ENCODE measurements at regions not wholly inside any gene's neighbourhood (a gene's known extent, or its start where the extent isn't known, plus 50 kb on each side); places are given as distances from the start of the nearest gene placed in this dataset.

DNA sequence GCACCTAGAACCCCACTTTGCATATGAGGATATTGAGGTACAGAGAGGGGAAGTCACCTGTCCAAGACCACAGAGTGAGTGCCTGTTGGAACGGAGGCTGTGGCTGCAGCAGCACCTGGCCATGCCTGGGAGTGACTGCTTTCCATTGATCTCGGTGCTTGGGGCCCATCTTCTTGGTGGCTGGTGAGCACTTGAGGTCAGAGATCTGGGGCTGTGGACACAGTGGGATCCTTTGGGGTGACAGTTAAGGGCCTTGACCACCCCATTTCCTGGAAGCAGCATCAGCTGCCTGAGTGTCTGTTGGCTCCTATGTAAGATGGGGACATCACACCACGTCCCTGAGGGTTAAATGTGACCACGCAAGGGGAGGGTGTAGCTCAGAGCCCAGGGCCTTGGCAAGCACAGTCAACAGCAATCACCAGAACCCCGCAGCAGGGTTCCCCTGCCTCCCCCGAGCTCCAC lies 111.7 kb downstream of the IRF8 start:
- Histone ChIP-seq H3K27me3 (ENCODE audit: control insufficient read depth in 2 of 2, insufficient read depth in 2 of 2, low read length in 2 of 2) (no peaks in the 10 kb centered on the region), H4K20me1 (ENCODE audit: insufficient read depth, low read length) (no peaks in the 10 kb centered on the region), H3K79me2 (ENCODE audit: insufficient read depth, low read length) (no peaks in the 10 kb centered on the region), H3K9me3 (replicated peaks in 1 of 2; ENCODE audit: control insufficient read depth in 1 of 2, insufficient read depth in 1 of 2, low read length in 2 of 2) (no peaks in the 10 kb centered on the region), H3K4me2 (replicated peaks; ENCODE audit: extremely low read depth, low read length, poor library complexity, severe bottlenecking) (no peak overlapping the region), H3K27ac (ENCODE audit: low read depth in 1 of 2, low read length in 2 of 2) (no peak overlapping the region), H3K36me3 (replicated peaks in 1 of 2; ENCODE audit: control insufficient read depth in 1 of 2, insufficient read depth in 2 of 2, low read length in 2 of 2) (no peaks in the 10 kb centered on the region), H3K9ac (ENCODE audit: insufficient read depth, low read length, poor library complexity, severe bottlenecking) (no peak overlapping the region), H3K4me3 (replicated peaks in 1 of 3; ENCODE audit: low read depth in 2 of 3, low read length in 3 of 3) (no peak overlapping the region), H3K4me1 (ENCODE audit: control insufficient read depth in 1 of 2, insufficient read depth in 2 of 2, low read length in 2 of 2) (no peaks in the 10 kb centered on the region), H2AFZ (ENCODE audit: insufficient read depth, low read depth, low read length, poor library complexity, severe bottlenecking) (no peak overlapping the region)
- Mint-ChIP-seq H3K9me3 (peaks cover 0 to 4% (median 0%) of the 10 kb centered on the region in 7 donors), H3K36me3 (no peaks in the 10 kb centered on the region), H3K4me3 (no peak overlapping the region), H3K27me3 (ENCODE audit: low read depth in 3 of 3) (peaks cover 0 to 6% (median 2%) of the 10 kb centered on the region in 3 donors), H3K4me1 (peaks cover 9% of the 10 kb centered on the region), H3K27ac (no peak overlapping the region)
- DNase-seq, result no peak
- TF ChIP-seq CTCF (IDR thresholded peaks at IDR 0.05), result no peak
- intact Hi-C loops (cut with micrococcal nuclease), result no loop called here
- WGBS (ENCODE audit: insufficient coverage), result 58% methylated on average over 6 of the region's 6 CpGs

- Mint-ChIP-seq H3K27me3 (ENCODE audit: low read depth in 3 of 3) (peaks cover 0 to 6% (median 2%) of the 10 kb centered on the region in 3 donors), H3K4me1 (peaks cover 7% of the 10 kb centered on the region), H3K27ac (no peak overlapping the region), H3K36me3 (no peaks in the 10 kb centered on the region), H3K9me3 (peaks cover 0 to 4% (median 0%) of the 10 kb centered on the region in 7 donors), H3K4me3 (no peak overlapping the region)
- no peaks in the 10 kb centered on the region for H4K20me1 ChIP-seq (ENCODE audit: insufficient read depth, low read length)
- H3K4me3 ChIP-seq (replicated peaks in 1 of 3; ENCODE audit: low read depth in 2 of 3, low read length in 3 of 3), result no peak overlapping the region
- peak in 1 of 3 donors; percentile 7 for DNase-seq
- no peak overlapping the region for H3K4me2 ChIP-seq (replicated peaks; ENCODE audit: extremely low read depth, low read length, poor library complexity, severe bottlenecking)
- whole genome bisulfite sequencing (ENCODE audit: insufficient coverage), result 21% methylated on average over 4 of the region's 5 CpGs
- no peaks in the 10 kb centered on the region for H3K9me3 ChIP-seq (replicated peaks in 1 of 2; ENCODE audit: control insufficient read depth in 1 of 2, insufficient read depth in 1 of 2, low read length in 2 of 2)
- no peaks in the 10 kb centered on the region for H3K27me3 ChIP-seq (ENCODE audit: control insufficient read depth in 2 of 2, insufficient read depth in 2 of 2, low read length in 2 of 2)
- H3K36me3 ChIP-seq (replicated peaks in 1 of 2; ENCODE audit: control insufficient read depth in 1 of 2, insufficient read depth in 2 of 2, low read length in 2 of 2), result no peaks in the 10 kb centered on the region
- TF ChIP-seq CTCF (IDR thresholded peaks at IDR 0.05), result no peak
- H2AFZ ChIP-seq (ENCODE audit: insufficient read depth, low read depth, low read length, poor library complexity, severe bottlenecking), result no peak overlapping the region
- no peak overlapping the region for H3K9ac ChIP-seq (ENCODE audit: insufficient read depth, low read length, poor library complexity, severe bottlenecking)
- no peaks in the 10 kb centered on the region for H3K4me1 ChIP-seq (ENCODE audit: control insufficient read depth in 1 of 2, insufficient read depth in 2 of 2, low read length in 2 of 2)
- intact Hi-C loops (cut with micrococcal nuclease), result no loop called here
- no peaks in the 10 kb centered on the region for H3K79me2 ChIP-seq (ENCODE audit: insufficient read depth, low read length)
- no peak overlapping the region for H3K27ac ChIP-seq (ENCODE audit: low read depth in 1 of 2, low read length in 2 of 2)
Measured at GRCh38 chr16:86011532-86011931, 112.6 kb downstream of the IRF8 start.
